Left ventricle myocardium inferior (tissue), 1 donor: ENCODE measurements at regions not wholly inside any gene's neighbourhood (a gene's known extent, or its start where the extent isn't known, plus 50 kb on each side); places are given as distances from the start of the nearest gene placed in this dataset.
A peak's percentile ranks its signal among the peaks of the same experiment; 100 is the strongest.
"Not testable (repeated sequence)": the region's sequence is repeated elsewhere in the genome, so short reads cannot be mapped to it uniquely, and the experiment has no call there.

Experiments used
- DNase-seq: peaks from one replicate; pipeline ENCODE4 v3.0.0-alpha.2; 2020
- H3K27ac ChIP-seq: fragments of 200-600 bp; replicated peaks from 2 replicates; pipeline ENCODE4 v1.8.0; 2021
- H3K27me3 ChIP-seq: fragments of 200-600 bp; 2 replicates; pipeline ENCODE4 v1.8.0; 2021; ENCODE audit warnings: low read depth
- H3K36me3 ChIP-seq: fragments of 200-600 bp; 2 replicates; pipeline ENCODE4 v1.8.0; 2021
- H3K4me1 ChIP-seq: fragments of 200-600 bp; 2 replicates; pipeline ENCODE4 v1.8.0; 2021
- H3K4me3 ChIP-seq: fragments of 200-600 bp; 2 replicates; pipeline ENCODE4 v1.8.0; 2021; ENCODE audit warnings: mild to moderate bottlenecking, moderate library complexity
- H3K9me3 ChIP-seq: fragments of 200-600 bp; replicated peaks from 2 replicates; pipeline ENCODE4 v1.8.0; 2021
- intact Hi-C: fragments of 100-400 bp; cut with micrococcal nuclease; formaldehyde crosslinking; loops from one replicate; pipeline ENCODE4 v1.11.0; 2022
- TF ChIP-seq, protein P1 (sequence below): fragments of 200-600 bp; IDR thresholded peaks from 2 replicates; pipeline ENCODE4 v1.8.0; 2021; ENCODE audit warnings: antibody characterized with exemption, mild to moderate bottlenecking, borderline replicate concordance
- donor health status: DM: no; HTN: yes; CAD: no; lungs with severe emphysema.

DNA sequence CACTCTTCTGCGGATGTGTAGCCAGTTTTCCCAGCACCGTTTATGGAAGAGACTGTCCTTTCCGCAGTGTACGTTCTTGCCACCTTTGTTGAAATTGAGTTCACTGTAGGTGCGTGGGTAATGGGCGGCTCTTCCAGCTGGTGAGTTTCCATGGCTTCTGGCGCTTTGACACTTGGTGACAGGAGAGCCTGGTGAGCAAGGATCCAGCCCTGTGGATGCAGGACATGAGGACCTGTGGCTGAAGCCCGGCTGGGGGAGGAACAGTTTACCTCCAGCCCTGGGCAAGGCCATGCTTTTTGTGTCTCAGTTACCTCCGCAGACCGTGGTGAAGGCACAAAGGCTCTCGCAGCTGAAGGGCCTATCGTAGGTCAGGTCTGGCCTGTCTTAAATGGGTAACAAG, 166.5 kb downstream of the LAT start:
- Histone ChIP-seq H3K4me3 (no peak overlapping the region), H3K27ac (no peak overlapping the region), H3K27me3 (no peaks in the 10 kb centered on the region), H3K9me3 (no peaks in the 10 kb centered on the region), H3K36me3 (no peaks in the 10 kb centered on the region), H3K4me1 (peaks cover 14% of the 10 kb centered on the region)
- intact Hi-C loops = no loop called here
- DNase-seq = no peak
- TF ChIP-seq, protein P1, sequence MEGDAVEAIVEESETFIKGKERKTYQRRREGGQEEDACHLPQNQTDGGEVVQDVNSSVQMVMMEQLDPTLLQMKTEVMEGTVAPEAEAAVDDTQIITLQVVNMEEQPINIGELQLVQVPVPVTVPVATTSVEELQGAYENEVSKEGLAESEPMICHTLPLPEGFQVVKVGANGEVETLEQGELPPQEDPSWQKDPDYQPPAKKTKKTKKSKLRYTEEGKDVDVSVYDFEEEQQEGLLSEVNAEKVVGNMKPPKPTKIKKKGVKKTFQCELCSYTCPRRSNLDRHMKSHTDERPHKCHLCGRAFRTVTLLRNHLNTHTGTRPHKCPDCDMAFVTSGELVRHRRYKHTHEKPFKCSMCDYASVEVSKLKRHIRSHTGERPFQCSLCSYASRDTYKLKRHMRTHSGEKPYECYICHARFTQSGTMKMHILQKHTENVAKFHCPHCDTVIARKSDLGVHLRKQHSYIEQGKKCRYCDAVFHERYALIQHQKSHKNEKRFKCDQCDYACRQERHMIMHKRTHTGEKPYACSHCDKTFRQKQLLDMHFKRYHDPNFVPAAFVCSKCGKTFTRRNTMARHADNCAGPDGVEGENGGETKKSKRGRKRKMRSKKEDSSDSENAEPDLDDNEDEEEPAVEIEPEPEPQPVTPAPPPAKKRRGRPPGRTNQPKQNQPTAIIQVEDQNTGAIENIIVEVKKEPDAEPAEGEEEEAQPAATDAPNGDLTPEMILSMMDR = no peak

DNA sequence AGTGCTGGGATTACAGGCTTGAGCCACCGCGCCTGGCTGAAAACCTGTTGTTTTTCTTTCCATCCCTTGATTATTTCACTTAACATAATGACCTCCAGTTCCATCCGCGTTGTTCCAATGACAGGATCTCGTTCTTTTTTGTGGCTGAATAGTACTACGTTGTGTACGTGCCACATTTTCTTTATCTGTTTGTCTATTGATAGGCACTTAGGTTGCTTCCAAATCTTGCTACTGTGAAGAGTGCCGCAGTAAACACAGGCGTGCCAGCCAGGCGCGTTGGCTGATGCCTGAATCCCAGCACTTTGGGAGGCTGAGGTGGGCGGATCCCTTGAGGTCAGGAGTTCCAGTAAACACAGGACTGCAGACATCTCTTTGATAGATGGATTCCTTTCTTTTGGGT, 165.1 kb downstream of the LAT start:
- H3K9me3 ChIP-seq, intact Hi-C loops, H3K4me3 ChIP-seq, DNase-seq, H3K27ac ChIP-seq, H3K27me3 ChIP-seq, H3K36me3 ChIP-seq: not testable (repeated sequence)
- peaks cover 10% of the 10 kb centered on the region for H3K4me1 ChIP-seq

DNA sequence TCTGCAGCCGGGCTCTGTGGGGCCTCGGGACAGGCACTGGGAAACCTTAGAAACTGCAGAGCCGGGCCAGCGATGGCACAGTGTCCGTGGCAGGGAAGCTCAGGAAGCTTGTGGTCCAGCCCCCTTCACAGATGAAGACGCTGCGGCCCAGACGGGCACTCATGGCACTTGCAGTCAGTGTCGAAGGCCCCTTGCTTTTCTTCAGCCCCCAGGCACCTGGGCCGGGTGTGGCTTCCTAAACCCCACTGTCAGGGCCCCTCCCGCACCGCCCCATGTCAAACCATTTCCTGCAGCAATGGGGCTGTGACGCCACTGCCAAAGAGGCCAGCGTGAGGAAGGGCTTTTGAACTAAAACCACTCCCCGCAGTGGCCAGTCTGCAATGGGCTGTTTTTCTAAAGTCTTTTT, 164.0 kb downstream of the LAT start:
- Histone ChIP-seq H3K4me3 (no peak overlapping the region), H3K36me3 (no peaks in the 10 kb centered on the region), H3K27ac (no peak overlapping the region), H3K4me1 (no peaks in the 10 kb centered on the region), H3K27me3 (no peaks in the 10 kb centered on the region), H3K9me3 (no peaks in the 10 kb centered on the region)
- TF ChIP-seq, protein P1 = no peak
- intact Hi-C loops = no loop called here
- DNase-seq = peak; percentile 47

DNA sequence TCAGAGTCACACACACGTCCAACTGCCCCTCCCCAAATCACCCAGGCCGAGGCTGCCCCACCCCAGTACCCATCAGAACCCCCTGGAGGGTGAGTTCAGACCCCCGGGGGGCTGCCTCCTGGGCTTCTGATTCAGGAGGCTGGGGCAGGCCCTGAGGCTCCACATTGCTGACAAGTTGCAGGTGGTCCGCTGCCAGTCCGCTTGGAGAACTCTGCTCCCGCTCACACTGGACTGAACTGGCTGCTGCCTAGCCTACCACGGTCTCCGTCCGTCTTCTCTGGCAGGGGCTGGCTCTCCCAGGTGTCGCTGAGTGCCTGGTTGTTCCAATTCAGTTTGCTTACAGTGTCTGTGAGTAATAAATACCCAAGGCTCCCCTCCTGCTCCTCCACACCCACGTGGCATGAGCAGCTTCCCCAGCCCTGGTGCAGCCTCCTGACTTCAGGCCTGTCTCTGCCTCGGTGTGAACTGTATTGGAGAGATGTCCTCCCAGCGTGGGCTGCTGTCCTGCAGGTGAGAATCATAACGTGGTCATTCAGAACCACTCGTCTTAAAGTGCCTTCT, 163.4 kb downstream of the LAT start:
- no peaks in the 10 kb centered on the region for H3K36me3 ChIP-seq
- intact Hi-C loops = no loop called here
- H3K4me3 ChIP-seq = no peak overlapping the region
- no peaks in the 10 kb centered on the region for H3K9me3 ChIP-seq
- no peaks in the 10 kb centered on the region for H3K4me1 ChIP-seq
- no peak for DNase-seq
- no peaks in the 10 kb centered on the region for H3K27me3 ChIP-seq
- TF ChIP-seq, protein P1 = no peak
- no peak overlapping the region for H3K27ac ChIP-seq

DNA sequence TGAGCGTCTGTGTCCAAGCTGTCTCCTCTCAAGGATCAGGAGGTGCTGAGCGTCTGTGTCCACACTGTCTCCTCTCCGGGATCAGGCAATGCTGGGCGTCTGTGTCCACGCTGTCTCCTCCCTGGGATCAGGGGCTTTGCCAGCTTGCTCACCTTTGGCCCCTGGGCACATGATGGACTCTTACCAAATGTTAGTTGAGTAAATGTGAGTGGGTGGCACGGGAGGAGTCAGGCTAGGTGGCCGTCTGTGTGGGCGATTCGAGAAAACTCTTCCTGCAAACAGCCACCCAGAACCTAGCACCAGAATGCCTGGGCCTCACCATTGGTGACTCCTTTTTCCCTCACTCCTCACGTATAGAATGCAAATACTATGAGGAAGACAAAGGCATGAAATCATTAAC, 162.9 kb downstream of the LAT start:
- H3K4me1 ChIP-seq, H3K4me3 ChIP-seq, H3K27ac ChIP-seq, H3K27me3 ChIP-seq, H3K9me3 ChIP-seq, DNase-seq, intact Hi-C loops, H3K36me3 ChIP-seq: not testable (repeated sequence)

DNA sequence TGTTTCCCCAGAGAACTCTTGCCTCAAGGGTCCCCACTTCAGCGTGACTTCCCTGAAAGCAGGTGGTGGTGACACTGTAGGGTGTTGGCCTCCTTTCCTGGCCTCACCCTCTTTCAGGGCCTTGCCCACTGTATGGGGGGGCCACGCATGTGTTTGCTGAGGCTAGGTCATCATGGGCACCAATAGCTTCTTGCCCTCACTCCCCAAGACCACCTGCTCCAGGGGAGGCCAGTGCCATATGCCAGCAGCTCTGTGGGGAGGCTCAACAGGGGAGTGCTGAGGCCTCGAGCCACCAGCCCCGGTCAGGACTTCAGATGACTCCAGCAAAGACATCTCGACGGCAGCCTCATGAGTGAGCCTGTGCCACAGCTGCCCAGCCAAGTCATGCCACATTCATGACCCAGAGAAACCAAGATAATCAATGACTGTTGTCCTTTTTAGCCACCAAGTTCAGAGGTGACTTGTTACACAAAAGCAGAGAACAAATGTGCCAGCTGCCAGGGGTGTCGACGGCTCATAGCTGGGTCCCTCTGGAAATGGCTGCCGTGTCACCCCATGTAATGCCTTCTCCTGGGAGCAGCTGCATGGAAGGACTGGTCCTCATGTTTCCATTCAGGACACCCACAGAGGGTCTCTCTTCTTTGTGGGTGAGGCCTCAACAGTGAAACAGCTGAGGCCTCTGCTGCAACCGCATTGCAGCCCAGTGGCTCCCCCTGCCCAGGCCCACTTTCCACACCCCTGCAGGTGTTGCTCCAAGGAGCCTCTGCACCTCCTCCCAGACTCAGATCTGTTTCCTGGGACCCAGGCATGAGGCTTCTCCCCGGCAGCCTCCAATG, 162.2 kb downstream of the LAT start:
- H3K4me3 ChIP-seq, H3K27me3 ChIP-seq, DNase-seq, H3K4me1 ChIP-seq, H3K9me3 ChIP-seq, H3K36me3 ChIP-seq, intact Hi-C loops, H3K27ac ChIP-seq: not testable (repeated sequence)

DNA sequence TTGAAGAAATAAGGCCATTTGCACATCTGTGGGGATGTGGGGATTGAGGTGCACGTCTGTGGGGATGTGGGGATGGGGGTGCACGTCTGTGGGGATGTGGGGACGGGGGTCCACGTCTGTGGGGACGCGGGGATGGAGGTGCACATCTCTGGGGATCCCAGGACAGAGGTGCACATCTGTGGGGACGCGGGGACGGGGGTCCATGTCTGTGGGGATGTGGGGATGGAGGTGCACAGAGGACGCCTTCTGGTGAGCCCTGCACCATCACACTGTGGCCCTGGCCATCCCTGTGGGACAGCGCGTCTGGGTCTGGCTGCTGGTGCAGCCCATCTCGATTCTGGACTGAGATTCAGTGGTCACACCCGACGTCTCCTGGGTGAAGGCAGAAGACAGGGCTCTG, 161.4 kb downstream of the LAT start:
- TF ChIP-seq, protein P1 = no peak
- no peaks in the 10 kb centered on the region for H3K27me3 ChIP-seq
- no peak overlapping the region for H3K4me3 ChIP-seq
- no peak overlapping the region for H3K27ac ChIP-seq
- no peaks in the 10 kb centered on the region for H3K36me3 ChIP-seq
- intact Hi-C loops = no loop called here
- no peaks in the 10 kb centered on the region for H3K9me3 ChIP-seq
- no peaks in the 10 kb centered on the region for H3K4me1 ChIP-seq
- no peak for DNase-seq

DNA sequence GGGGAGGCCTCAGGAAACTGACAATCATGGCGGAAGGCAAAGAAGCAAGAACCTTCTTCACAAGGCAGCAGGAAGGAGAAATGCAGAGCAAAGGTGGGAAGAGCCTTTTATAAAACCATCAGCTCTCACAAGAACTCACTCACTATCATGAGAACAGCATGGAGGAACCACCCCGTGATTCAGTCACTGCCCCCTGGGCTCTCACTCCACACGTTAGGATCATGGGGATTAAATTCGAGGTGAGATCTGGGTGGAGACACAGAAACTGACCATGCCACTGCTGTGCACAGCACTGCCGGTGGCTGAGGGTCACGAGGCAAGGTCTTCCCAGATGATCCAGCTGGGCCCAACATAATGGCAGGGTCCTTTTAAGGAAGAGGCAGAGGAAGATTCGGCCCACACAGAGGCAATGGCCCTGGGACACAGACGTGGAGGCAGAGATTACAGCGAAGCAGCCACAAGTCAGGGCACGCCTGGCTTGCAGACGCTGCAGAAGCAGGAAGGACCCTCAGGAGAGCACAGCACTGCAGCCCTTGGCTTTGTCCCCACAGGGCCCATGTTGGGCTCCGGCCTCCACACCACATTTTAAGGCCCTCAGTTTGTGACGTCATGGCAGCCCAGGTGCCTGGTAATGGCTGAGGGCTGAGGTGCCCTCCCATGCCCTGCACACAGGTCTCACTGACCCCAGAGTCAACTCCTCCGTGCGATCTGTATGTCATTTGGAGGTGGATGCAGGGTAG, 160.8 kb downstream of the LAT start:
- DNase-seq, H3K27ac ChIP-seq, H3K4me3 ChIP-seq, H3K27me3 ChIP-seq, H3K4me1 ChIP-seq, intact Hi-C loops, H3K36me3 ChIP-seq, H3K9me3 ChIP-seq: not testable (repeated sequence)

DNA sequence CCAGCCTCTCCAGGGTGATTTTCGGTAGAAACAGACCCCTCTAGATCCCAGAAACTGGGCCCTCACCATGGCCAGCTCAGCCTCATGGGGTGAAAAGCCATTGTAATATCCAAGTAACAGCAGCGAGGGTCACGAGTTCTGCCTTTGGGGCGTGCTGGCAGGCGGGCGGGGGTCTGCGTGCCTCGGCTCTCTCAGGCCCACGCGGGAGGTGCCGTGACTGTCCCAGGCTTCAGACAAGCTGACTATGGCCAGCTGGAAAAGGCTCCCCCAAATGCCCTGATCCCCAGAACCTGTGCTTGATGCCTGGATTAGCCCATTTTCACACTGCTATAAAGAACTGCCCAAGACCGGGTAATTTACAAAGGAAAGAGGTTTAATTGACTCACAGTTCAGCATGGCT, 160.2 kb downstream of the LAT start:
- H3K27ac ChIP-seq, H3K9me3 ChIP-seq, H3K36me3 ChIP-seq, DNase-seq, H3K27me3 ChIP-seq, intact Hi-C loops, H3K4me1 ChIP-seq, H3K4me3 ChIP-seq: not testable (repeated sequence)
